GM12873 (cell line): ENCODE measurements at regions not wholly inside any gene's neighbourhood (a gene's known extent, or its start where the extent isn't known, plus 50 kb on each side); places are given as distances from the start of the nearest gene placed in this dataset.

Source experiments
- CTCF ChIP-seq: IDR thresholded peaks from 2 replicates; pipeline ENCODE4 v1.5.1; 2012; ENCODE audit warnings: low read depth, mild to moderate bottlenecking, moderate library complexity, low read length, control low read depth; ENCODE audit not compliant: insufficient read depth; ENCODE audit errors: missing control alignments

- TF ChIP-seq CTCF, result no peak
Measured at GRCh38 chr11:19398772-19399527, 158.2 kb upstream of the E2F8 start.

- no peak for TF ChIP-seq CTCF
Measured at GRCh38 chr11:19398273-19398672, 157.5 kb upstream of the E2F8 start.

- no peak for TF ChIP-seq CTCF
Measured at GRCh38 chr11:19395050-19395449, 154.3 kb upstream of the E2F8 start.

- no peak for TF ChIP-seq CTCF
Measured at GRCh38 chr11:19394525-19395016, 153.8 kb upstream of the E2F8 start.

GRCh38 chr11:19393941-19394340 is 153.2 kb upstream of the E2F8 start:
- TF ChIP-seq CTCF, result no peak

- no peak for TF ChIP-seq CTCF
Measured at GRCh38 chr11:19392847-19393518, 152.2 kb upstream of the E2F8 start.

GRCh38 chr11:19392321-19392720 is 151.6 kb upstream of the E2F8 start:
- no peak for TF ChIP-seq CTCF
